NCI-H526 (cell line): ENCODE measurements at regions not wholly inside any gene's neighbourhood (a gene's known extent, or its start where the extent isn't known, plus 50 kb on each side); places are given as distances from the start of the nearest gene placed in this dataset.
"Not testable (repeated sequence)": the region's sequence is repeated elsewhere in the genome, so short reads cannot be mapped to it uniquely, and the experiment has no call there.

Experiments
- DNase-seq, 2 experiments: peaks; one replicate each; lab custom pipeline; 2025; lab: John Stamatoyannopoulos, UW

DNA sequence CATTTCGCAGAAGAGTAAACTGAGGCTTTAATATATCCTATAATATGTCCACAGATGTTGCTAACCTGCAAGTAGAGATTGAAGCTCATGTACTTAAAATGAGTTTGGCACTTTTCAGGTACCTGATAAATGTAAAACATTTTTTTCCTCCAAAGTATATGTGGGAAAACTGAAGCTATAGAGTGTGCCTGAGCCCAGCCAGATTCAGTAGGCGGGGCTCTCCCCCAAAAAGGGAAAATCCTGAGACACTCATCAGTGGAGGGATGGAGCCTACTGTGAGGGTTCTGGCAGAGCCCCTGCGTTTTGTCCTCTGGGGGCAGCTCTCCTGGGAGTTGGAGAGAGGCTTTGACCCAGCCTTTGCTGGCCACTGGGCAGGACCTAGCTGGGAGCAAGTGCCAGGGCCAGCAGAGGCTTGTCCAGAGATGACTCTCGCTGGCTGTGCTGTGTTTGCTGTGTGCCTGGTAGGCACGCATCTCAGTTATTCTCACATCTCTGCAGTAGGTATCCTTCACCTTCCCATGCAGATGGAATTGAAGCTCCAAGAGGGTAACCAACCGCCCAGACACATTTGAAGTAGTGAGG is 81.1 kb upstream of the SPRY4 start:
- no peak for DNase-seq

DNA sequence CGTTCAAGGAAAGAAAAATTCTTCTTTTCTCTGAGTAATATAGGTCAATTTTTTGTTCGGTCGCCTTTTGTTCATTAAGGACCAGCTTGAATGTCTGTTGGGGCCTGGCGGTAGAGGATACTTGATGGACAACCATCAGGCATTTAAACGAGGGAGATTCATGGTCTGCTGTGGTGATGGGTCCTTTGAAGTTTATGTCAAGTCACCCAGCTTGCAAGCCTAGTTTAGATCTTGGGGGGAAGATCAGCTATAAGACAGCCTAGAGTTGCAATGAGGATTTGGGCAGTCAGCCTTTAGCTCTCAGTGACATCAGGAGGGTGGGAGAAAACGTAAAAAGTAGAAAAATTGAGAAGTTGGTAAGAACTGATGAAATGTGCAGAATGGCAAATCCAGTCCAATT is 80.2 kb upstream of the SPRY4 start:
- no peak for DNase-seq

DNA sequence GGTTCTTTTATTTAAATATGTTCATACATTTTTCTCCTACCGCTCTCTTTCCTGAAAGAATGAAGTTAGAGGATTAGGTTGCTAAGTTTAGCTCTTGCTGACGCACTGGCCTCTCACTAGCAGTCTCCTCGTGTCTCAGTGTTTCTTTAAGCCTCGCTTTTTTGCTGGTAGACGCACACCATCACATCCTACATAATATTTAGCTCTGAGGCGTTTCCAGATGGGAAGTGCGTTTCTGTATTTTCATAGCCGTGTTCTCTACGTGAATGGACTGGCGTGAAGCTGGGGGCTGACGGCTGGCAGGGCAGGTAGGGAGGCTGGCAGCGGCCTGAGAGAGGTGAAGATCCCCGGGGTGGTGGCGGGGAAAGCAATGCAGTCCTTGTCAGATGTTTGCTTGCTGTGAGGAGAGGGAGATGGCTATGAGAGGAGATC is 79.2 kb upstream of the SPRY4 start:
- peak in 1 of 2 experiments; percentile 5 for DNase-seq

DNA sequence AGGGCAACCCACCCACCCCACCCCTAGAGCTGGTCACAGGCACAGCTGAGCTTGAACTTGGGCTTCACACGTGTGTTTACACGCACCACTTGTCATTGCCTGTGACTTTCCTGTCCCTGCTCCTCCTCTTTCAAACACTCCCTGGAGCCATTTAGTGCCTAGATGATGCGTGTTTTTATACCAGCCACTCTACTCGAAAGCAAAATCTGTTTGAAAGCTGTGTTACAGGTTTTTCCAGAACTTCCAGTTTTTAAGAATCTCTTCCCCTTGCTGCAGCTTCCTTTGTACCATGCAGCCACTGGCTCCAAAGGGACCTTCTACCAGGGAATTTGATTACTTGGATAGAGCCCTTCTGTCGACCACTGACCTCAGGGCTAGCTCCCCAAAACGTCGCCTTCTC is 78.8 kb upstream of the SPRY4 start:
- DNase-seq = peak; percentile 12 to 42

DNA sequence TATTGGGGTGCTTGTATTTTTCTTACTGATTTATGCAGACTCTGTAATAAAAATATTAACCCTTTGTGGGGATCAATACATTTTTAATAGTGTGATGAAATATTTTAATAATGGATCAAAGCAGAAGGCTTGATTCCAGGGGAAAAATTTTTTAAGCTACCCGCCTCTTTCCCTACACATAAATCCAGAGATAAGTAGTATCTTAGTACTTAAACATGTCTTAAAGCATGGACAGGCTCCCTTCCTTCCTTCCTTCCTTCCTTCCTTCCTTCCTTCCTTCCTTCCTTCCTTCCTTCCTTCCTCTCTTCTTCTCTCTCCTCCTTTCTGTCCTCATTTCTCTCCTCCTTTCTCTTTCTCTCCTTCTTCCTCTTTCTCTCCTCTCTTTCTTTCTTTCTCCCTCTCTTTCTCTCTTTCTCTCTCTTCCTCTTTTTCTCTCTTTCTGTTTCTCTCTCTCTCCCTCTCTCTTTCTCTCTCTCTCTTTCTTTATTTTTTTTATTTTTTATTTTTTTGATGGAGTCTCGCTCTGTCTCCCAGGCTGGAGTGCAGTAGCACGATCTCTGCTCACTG is 78.0 kb upstream of the SPRY4 start:
- DNase-seq = no peak

DNA sequence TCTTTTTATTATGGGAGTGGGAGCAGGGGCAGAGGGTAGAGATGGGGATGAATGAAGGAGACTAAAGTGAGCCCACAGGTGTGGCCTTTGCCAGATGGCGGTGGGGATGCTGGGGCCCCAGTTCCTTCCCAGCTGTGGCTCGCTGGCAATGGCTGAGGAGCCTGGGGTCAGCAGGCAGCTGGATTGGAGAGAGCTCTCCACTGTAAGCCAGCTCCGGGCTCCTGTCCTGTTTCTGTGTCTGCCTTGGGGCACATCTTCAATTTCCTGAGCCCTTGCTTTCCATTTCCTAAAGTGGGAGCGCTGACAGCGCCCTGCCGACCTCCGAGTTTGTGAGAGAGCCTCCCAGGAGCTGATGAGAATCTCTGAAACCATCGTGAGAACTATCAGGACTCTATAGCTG is 75.6 kb upstream of the SPRY4 start:
- no peak for DNase-seq

DNA sequence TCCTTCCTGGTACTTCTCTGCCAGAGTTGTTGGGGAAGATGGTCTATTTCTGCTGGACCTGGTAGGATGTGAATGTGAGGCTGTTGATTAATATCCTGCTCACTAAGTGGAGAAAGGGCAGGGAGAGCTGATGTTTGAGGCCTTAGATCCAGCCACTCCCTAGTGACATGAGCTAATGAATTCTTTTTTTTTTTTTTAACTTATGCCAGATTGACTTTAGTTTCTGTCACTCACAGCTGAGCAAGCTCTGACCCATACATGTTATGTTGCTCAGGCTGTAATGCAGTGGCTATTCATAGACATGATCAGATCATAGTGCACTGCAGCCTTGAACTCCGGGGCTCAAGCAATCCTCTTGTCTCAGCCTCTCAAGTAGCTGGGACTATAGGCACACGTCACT is 75.1 kb upstream of the SPRY4 start:
- no peak for DNase-seq

DNA sequence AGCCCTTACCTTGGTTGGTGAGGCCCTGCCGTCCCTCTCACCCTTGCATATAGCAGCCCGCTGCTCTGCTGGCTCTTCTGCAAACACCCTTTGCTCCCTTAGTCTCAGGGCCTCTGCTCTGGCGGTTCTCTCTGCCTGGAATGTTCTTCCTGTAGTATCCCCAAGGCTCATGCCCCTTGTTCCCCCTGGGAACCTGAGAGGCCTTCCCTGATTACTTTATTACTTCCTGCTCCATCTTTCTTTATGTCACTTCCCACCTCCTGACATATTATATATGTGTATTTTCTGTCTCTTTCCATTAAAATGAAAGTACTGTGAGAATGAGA is 73.9 kb upstream of the SPRY4 start:
- DNase-seq = no peak

DNA sequence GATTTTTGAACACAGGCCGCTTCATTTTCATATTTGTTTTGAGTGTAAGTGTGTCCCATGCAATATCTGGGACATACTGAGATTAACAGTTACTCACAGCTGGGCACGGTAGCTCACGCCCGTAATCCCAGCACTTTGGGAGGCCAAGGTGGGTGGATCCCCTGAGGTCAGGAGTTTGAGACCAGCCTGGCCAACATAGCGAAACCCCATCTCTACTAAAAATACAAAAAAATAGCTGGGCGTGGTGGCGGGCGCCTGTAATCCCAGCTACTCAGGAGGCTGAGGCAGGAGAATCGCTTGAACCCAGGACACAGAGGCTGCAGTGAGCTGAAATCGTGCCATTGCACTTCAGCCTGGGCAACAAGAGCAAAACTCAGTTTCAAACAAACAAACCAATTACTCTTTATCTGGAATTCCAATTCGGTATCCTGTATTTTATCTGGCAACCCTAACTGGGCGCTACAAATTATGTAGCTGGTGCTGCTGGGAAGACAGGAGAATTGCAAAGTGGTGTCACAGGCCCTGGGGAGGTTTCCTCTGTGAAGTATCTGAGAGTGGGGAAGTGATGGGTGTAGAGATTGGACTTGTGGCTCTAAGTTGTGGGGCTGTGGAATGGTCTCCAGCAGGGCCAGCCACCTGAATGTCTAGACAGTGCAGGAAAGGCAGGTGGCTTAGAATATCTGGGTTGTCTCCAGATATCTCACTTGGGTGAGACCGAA is 73.3 kb upstream of the SPRY4 start:
- DNase-seq = not testable (repeated sequence)

DNA sequence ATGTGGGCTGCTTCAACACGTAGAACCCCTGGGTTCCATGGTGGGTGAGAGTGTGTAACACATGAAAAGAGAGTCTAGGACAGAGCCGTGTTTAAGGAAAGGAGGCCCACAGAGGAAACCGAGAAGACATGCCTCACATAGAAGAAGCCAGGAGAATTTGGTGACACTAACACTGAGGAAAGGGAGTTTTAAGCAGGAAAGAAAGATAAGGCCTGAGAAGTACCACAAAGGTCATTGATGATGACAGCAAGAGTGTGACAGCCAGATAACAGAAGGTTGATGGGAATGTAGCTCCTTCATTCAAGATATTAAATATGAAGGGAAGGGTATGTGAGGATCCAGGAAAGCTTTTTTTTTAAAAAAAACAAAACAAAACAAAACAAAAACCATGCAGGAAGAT is 72.4 kb upstream of the SPRY4 start:
- no peak for DNase-seq

DNA sequence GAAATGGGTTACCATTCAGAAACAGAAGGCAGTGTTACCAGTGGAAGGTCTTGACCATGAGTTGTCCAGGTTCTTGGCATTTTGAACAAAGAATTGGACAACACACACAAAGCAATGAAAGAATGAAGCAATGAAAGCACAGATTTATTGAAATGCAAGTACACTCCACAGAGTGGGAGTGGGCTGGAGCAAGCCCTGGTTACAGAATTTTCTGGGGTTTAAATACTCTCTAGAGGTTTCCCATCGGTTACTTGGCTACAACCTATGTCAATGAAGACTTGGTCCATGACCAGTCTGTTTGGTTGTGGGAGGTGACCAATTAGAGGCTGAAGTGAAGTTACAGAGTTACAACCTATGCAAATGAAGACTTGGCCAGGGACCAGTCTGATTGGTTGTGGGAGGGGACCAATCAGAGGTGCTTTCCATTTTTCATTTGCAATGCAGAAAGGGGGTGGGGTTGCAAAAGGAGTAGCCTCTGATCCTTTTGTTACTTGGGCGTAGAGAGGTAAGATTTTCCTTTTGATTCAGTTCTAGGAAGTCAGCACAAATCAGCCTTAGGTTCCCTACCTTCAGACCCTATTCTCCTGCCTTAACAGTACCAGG is 71.7 kb upstream of the SPRY4 start:
- no peak for DNase-seq

DNA sequence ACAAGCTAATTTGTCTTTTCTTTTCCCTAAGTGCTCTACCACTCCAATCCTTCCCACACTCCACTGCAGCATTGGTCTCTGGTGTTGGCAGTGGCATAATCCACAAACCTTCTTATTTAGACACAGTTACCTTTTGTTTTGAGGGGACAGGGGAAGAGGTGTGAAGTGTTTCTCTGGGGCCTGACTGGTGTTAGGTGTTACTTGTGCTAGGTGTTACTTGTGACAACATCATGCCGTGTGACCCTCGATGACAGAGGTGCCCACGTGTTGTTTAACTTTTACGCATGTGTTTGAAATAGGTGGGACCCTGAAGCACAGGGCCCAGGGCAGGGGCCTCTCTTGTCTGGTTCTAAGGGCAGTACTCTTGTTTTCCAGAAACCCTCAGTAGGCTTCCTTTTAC is 70.5 kb upstream of the SPRY4 start:
- DNase-seq = no peak

DNA sequence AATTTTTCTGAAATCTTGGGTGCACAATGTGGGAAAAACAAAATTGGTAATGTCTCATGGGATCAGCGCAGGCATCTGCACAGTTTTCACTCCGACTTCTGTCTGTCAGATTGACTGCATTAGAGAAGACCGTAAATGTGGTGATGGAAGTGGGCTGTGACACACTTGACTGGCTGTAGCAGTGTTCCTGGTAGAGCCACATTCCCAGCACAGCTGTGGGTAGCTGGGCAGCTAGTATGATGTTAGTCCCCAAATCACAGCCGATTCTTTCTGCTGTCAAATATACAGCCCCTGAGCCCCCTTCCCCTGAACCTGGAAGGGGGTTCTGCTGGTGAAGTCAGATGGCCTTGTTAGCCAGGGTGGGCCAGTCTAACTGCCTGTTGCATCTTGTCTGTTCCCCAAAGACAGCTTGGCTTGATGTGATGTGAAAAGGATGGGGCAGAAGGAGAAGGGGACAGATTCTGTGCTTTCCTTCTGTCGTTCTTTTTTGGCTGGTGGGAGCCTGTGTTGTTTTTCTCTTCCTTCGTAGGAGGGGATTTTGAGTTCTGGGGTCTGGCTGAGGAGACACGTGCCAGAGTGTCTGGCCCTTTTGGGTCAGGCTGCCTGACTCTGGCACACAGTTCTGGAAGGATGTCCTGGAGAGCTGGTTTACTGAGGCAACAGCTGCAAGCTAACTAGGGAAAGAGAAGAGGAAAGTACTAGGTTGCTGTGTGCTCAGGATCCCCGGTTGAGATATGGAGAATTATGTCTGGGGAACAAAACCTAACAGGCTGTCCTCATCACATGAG is 66.4 kb upstream of the SPRY4 start:
- no peak for DNase-seq

DNA sequence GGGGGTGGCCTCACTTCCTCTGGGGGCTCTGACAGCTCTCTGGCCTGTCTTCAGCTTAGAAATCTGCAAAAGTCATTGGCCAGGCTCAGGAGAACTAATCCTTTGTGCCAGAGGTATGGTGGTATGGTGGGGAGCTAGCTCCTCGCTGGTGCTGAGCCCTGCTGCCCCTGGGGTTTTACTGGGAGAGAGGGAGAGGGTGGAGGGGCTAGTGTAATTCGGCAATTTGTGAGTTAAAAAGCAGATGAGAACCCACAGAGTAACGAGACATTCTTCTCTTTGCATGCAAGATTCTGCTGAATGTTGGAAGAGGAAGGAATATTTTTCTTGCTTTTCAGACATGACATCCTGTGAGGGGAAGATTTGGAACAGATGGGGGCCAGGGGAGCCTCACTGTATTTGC is 65.5 kb upstream of the SPRY4 start:
- no peak for DNase-seq

DNA sequence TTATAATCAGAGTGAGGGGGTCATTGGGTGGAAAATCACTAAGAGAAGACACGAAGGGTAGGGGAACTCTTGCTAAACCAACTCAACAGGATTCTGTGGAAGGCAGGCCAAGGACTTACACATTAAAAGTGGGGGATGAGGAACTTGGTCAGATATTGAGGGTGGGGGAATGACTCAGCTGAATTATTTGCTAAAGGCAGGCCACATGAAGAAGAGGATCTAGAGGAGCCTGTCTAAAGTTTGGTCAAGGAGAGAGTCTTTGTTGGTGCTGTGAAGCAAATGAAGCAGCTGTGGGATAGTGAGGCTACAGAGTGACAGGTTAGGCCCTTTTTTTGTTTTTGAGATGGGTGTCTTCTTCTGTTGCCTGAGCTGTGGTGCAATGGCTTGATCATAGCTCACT is 63.9 kb upstream of the SPRY4 start:
- no peak for DNase-seq

DNA sequence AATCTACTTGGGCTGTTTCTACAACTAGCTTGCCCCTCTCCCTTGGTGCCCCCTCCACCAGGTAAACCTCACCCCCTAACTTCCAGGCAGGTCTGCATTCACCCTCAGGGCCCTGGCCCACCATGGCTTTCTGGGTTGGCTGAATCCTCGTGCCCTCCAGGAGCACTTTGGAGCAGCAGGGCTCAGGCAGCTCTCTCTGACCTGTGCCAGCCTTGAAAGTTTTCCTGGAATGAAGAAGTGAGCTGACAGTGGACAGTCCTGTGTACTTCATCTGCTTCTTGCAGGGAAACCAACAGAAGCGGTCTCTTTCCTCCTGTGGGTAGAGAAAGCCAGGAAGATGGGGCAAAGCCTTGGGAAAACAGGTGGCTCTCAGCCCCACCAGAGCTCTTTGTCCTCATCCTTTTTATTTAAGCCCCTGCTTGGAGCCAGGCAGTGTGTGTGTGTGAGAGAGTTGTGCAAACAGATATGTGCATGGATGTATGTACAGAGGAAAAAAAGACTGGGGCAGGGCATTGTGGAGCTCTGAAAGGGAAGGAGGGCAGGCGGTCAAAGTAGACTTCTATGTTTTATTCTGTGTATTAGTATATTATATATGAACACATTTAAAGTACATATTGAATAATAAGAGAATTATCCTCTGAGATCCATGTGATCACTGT is 62.3 kb upstream of the SPRY4 start:
- no peak for DNase-seq

DNA sequence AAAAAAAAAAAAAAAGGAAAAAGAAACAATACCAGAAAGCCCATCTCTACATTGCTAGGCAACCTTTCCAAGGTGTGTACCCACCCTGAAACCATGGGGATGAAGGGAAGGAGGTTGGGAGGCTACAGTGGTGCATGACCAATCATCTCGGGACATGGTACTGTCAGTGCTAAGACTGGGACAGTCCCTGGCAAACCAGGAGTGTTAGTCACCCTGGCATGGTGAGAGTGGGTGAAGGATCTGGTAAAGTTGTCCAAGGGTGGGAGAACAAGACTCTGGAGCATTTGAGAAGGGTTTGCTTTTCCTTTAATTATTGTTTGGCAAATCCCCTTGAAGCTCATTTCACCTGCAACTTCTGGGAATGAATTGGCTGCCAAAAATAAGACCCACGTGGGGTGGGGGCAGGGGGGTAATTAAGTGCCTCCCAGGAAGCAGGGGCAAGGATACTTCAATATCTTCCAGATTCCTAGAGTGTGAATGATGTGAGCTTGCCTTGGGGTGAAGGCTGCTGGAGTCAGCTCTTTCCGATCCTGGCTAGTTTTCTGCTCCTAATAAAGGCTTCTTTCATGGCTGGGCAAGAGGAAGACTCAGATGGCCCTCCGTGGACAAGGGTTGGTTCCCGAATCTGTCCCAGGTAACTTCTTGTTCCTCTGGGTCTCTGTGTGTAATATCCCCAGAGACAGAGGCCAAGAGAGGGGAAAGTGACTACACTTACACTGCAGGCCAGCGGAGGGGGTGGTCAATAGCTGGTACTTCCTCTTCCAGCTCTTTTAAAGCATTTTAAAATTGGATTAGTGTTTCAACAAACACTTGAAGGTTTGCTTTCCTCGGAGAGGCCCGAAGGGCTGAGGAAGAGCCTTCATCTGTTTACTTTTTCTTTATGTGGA is 61.6 kb upstream of the SPRY4 start:
- DNase-seq = no peak

DNA sequence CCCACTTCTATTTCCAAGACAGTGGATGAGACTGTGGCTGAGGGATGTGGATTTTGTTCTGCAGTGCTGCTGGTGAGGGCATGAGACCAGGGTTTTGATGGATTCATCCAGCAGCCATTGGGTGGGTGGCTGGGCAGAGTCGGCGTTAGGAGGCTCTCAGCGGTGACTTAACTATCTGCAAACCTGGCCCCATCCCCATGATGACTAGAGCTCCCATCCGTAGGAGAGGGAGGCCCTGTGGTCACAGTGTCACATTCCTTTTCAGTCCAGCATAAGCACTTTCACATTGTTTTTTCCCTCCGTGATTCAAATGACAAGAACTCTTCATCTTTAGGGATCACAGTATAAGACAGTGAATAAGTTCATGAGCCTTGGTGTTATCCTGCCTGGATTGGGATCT is 60.4 kb upstream of the SPRY4 start:
- DNase-seq = no peak

DNA sequence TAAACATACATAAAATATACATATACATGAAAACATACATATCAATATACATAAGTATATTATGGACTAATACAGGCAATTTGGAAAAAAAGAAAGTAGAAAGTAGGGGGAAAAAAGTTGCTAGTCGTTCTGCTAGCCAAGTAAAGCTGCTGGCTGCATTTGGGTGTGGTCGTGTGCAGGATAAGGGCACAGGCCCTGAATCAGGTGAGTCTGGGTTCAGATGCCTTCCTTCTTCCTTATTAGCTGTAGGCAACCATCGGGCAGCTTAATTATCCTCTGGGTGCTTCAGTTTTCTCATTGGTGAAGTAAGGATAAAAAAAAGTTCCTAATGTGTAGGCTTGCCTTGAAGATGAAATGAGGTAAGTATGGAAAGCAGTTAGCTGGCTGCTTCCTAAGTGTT is 59.2 kb upstream of the SPRY4 start:
- no peak for DNase-seq

DNA sequence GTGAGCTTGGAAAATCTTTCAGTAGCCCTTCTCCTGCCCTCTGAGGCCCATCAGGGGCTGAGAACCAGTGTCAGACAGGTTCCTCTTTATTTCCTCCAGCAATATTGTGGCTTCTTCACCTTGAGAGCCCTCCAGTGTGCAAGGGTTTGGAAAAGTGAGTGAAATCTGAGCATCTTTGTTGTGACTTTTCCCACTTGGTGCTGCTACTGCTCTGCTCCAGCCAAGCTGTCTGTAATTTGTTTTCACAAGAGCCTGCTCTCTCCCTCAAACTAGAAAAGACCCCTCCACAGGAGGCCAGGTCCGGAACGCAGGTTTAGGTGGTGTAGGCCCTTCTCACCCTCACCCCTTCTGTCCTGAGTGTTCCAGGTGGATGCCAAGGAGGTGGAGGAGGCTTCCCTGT is 57.4 kb upstream of the SPRY4 start:
- DNase-seq = no peak
